ENCODE measurements at regions not wholly inside any gene's neighbourhood (a gene's known extent, or its start where the extent isn't known, plus 50 kb on each side); places are given as distances from the start of the nearest gene placed in this dataset.

GRCh38 chr17:15048933-15049794, 216.0 kb downstream of the PMP22 start:
- Mint-ChIP-seq H3K4me1 (ENCODE audit: low read depth, unreplicated experiment) (no peaks in the 10 kb centered on the region), H3K9me3 (ENCODE audit: low read depth, unreplicated experiment) (peaks cover 11% of the 10 kb centered on the region), H3K27me3 (ENCODE audit: unreplicated experiment) (no peaks in the 10 kb centered on the region), H3K4me3 (ENCODE audit: low read depth, unreplicated experiment) (no peak overlapping the region), H3K27ac (ENCODE audit: unreplicated experiment) (no peak overlapping the region), H3K36me3 (ENCODE audit: insufficient read depth, unreplicated experiment) (no peaks in the 10 kb centered on the region)
- no TSS peak for BruUV-seq (replicated peaks)
- intact Hi-C loops (cut with micrococcal nuclease; ENCODE audit: unreplicated experiment) = no loop called here
- TF ChIP-seq CTCF (IDR thresholded peaks at IDR 0.05; ENCODE audit: unreplicated experiment) = no peak
- DNase-seq = no peak
- CTCF ChIA-PET = no interaction called here

- Mint-ChIP-seq H3K4me3 (ENCODE audit: low read depth, unreplicated experiment) (no peak overlapping the region), H3K36me3 (ENCODE audit: insufficient read depth, unreplicated experiment) (no peaks in the 10 kb centered on the region), H3K27ac (ENCODE audit: unreplicated experiment) (no peak overlapping the region), H3K9me3 (ENCODE audit: low read depth, unreplicated experiment) (peaks cover 10% of the 10 kb centered on the region), H3K27me3 (ENCODE audit: unreplicated experiment) (no peaks in the 10 kb centered on the region), H3K4me1 (ENCODE audit: low read depth, unreplicated experiment) (no peaks in the 10 kb centered on the region)
- intact Hi-C loops (cut with micrococcal nuclease; ENCODE audit: unreplicated experiment) = no loop called here
- DNase-seq = no peak
- CTCF ChIA-PET = no interaction called here
- no peak for TF ChIP-seq CTCF (IDR thresholded peaks at IDR 0.05; ENCODE audit: unreplicated experiment)
- no TSS peak for BruUV-seq (replicated peaks)
These were observed 216.7 kb downstream of the PMP22 start for GRCh38 chr17:15048381-15048780.

GRCh38 chr17:15042311-15042710, 222.8 kb downstream of the PMP22 start:
- TF ChIP-seq CTCF (IDR thresholded peaks at IDR 0.05; ENCODE audit: unreplicated experiment) = no peak
- BruUV-seq (replicated peaks) = no TSS peak
- no peak overlapping the region for H3K4me3 Mint-ChIP-seq (ENCODE audit: low read depth, unreplicated experiment)
- no peaks in the 10 kb centered on the region for H3K36me3 Mint-ChIP-seq (ENCODE audit: insufficient read depth, unreplicated experiment)
- no peaks in the 10 kb centered on the region for H3K27me3 Mint-ChIP-seq (ENCODE audit: unreplicated experiment)
- peaks cover 11% of the 10 kb centered on the region for H3K9me3 Mint-ChIP-seq (ENCODE audit: low read depth, unreplicated experiment)
- H3K27ac Mint-ChIP-seq (ENCODE audit: unreplicated experiment) = no peak overlapping the region
- no peaks in the 10 kb centered on the region for H3K4me1 Mint-ChIP-seq (ENCODE audit: low read depth, unreplicated experiment)
- intact Hi-C loops (cut with micrococcal nuclease; ENCODE audit: unreplicated experiment) = no loop called here
- CTCF ChIA-PET = no interaction called here
- DNase-seq = no peak

GRCh38 chr17:15039366-15039765, 225.8 kb downstream of the PMP22 start:
- CTCF ChIA-PET = no interaction called here

More at GRCh38 chr17:15039366-15039765, 225.8 kb downstream of the PMP22 start:
- H3K27me3 Mint-ChIP-seq (ENCODE audit: unreplicated experiment) = no peaks in the 10 kb centered on the region
- no peaks in the 10 kb centered on the region for H3K4me1 Mint-ChIP-seq (ENCODE audit: low read depth, unreplicated experiment)
- peaks cover 14% of the 10 kb centered on the region for H3K9me3 Mint-ChIP-seq (ENCODE audit: low read depth, unreplicated experiment)
- no peak overlapping the region for H3K4me3 Mint-ChIP-seq (ENCODE audit: low read depth, unreplicated experiment)
- DNase-seq = no peak
- no peak overlapping the region for H3K27ac Mint-ChIP-seq (ENCODE audit: unreplicated experiment)
- no peaks in the 10 kb centered on the region for H3K36me3 Mint-ChIP-seq (ENCODE audit: insufficient read depth, unreplicated experiment)
- no peak for TF ChIP-seq CTCF (IDR thresholded peaks at IDR 0.05; ENCODE audit: unreplicated experiment)
- intact Hi-C loops (cut with micrococcal nuclease; ENCODE audit: unreplicated experiment) = no loop called here
- no TSS peak for BruUV-seq (replicated peaks)

All from Calu3 (cell line).